Kasumi-1 (cell line): ENCODE measurements at regions not wholly inside any gene's neighbourhood (a gene's known extent, or its start where the extent isn't known, plus 50 kb on each side); places are given as distances from the start of the nearest gene placed in this dataset.
"Not testable (repeated sequence)": the region's sequence is repeated elsewhere in the genome, so short reads cannot be mapped to it uniquely, and the experiment has no call there.

ENCODE experiments used
- DNase-seq, 2 experiments: peaks; one replicate each; lab custom pipeline; 2025; lab: John Stamatoyannopoulos, UW

GRCh38 chr18:42326752-42327151 is 371.7 kb downstream of the PIK3C3 start:
- no peak for DNase-seq

- no peak for DNase-seq
Measured at GRCh38 chr18:42328931-42329330, 373.9 kb downstream of the PIK3C3 start.

GRCh38 chr18:42330296-42330695 is 375.3 kb downstream of the PIK3C3 start:
- no peak for DNase-seq

- no peak for DNase-seq
Measured at GRCh38 chr18:42333558-42333957, 378.5 kb downstream of the PIK3C3 start.

- DNase-seq: no peak
Measured at GRCh38 chr18:42334931-42335330, 379.9 kb downstream of the PIK3C3 start.

GRCh38 chr18:42336139-42336538 is 381.1 kb downstream of the PIK3C3 start:
- no peak for DNase-seq

GRCh38 chr18:42337337-42337736 is 382.3 kb downstream of the PIK3C3 start:
- not testable (repeated sequence) for DNase-seq

GRCh38 chr18:42338683-42339082 is 383.6 kb downstream of the PIK3C3 start:
- DNase-seq: no peak

GRCh38 chr18:42339372-42339771 is 384.3 kb downstream of the PIK3C3 start:
- no peak for DNase-seq

- no peak for DNase-seq
Measured at GRCh38 chr18:42340423-42341009, 385.5 kb downstream of the PIK3C3 start.

- no peak for DNase-seq
Measured at GRCh38 chr18:42341423-42341822, 386.4 kb downstream of the PIK3C3 start.

GRCh38 chr18:42348722-42349121 is 393.7 kb downstream of the PIK3C3 start:
- no peak for DNase-seq

GRCh38 chr18:42351455-42351854 is 396.4 kb downstream of the PIK3C3 start:
- no peak for DNase-seq

GRCh38 chr18:42360716-42361115 is 405.7 kb downstream of the PIK3C3 start:
- DNase-seq: no peak

GRCh38 chr18:42363446-42364441 is 408.7 kb downstream of the PIK3C3 start:
- DNase-seq: no peak

- DNase-seq: no peak
Measured at GRCh38 chr18:42364766-42365165, 409.7 kb downstream of the PIK3C3 start.

GRCh38 chr18:42365591-42365990 is 410.6 kb downstream of the PIK3C3 start:
- DNase-seq: no peak

GRCh38 chr18:42373584-42373983 is 418.6 kb downstream of the PIK3C3 start:
- DNase-seq: no peak

- no peak for DNase-seq
Measured at GRCh38 chr18:42374961-42375360, 419.9 kb downstream of the PIK3C3 start.

GRCh38 chr18:42378854-42379253 is 423.8 kb downstream of the PIK3C3 start:
- DNase-seq: not testable (repeated sequence)

- not testable (repeated sequence) for DNase-seq
Measured at GRCh38 chr18:42381236-42381635, 426.2 kb downstream of the PIK3C3 start.

GRCh38 chr18:42392416-42392815 is 437.4 kb downstream of the PIK3C3 start:
- DNase-seq: no peak

- no peak for DNase-seq
Measured at GRCh38 chr18:42392926-42393325, 437.9 kb downstream of the PIK3C3 start.
